ENCODE measurements at regions not wholly inside any gene's neighbourhood (a gene's known extent, or its start where the extent isn't known, plus 50 kb on each side); places are given as distances from the start of the nearest gene placed in this dataset.

DNA sequence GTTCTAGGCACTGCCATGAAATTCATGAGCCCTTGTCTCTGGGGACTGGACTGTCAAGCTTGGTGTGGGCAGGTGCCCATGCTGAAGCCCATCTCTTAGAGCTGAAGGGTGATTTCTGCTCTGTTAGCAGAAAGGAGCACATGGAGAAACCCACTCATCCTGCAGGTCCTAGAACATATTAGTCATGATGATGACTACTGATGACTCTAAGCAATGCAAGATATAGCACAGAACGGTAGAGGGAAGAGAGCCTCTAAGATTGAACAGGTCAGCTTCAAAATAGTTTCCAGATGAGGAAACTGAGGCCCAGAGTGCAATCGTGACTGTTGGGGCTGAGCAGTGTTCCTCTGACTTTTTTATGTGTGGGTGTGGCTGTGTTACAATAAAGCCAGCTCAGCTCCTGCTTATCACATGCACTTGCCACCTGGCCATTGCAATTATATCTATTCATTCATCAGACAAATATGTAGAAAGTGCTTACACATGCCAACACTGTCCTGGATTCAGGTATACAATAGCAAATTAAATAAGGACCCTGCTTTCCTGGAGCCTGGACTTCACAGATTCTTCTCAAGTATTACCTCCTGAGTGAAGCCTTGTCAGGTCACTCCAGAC lies 140.2 kb upstream of the BRINP1 start:
- WGBS, 2 donors, result 34 to 43% methylated on average over 2 of the region's 2 CpGs
- intact Hi-C loops (cut with DNase I), result no loop called here
- H3K36me3 ChIP-seq (replicated peaks in 1 of 2; ENCODE audit: insufficient read depth in 1 of 2, low read depth in 2 of 2), result no peaks in the 10 kb centered on the region
- no peak overlapping the region for H3K4me3 ChIP-seq
- no peak for TF ChIP-seq POLR2A (IDR thresholded peaks at IDR 0.05)
- TF ChIP-seq, protein P1, sequence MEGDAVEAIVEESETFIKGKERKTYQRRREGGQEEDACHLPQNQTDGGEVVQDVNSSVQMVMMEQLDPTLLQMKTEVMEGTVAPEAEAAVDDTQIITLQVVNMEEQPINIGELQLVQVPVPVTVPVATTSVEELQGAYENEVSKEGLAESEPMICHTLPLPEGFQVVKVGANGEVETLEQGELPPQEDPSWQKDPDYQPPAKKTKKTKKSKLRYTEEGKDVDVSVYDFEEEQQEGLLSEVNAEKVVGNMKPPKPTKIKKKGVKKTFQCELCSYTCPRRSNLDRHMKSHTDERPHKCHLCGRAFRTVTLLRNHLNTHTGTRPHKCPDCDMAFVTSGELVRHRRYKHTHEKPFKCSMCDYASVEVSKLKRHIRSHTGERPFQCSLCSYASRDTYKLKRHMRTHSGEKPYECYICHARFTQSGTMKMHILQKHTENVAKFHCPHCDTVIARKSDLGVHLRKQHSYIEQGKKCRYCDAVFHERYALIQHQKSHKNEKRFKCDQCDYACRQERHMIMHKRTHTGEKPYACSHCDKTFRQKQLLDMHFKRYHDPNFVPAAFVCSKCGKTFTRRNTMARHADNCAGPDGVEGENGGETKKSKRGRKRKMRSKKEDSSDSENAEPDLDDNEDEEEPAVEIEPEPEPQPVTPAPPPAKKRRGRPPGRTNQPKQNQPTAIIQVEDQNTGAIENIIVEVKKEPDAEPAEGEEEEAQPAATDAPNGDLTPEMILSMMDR (IDR thresholded peaks at IDR 0.05), result no peak
- no peaks in the 10 kb centered on the region for H3K9me3 ChIP-seq
- no peaks in the 10 kb centered on the region for H3K4me1 ChIP-seq
- no peak overlapping the region for H3K27ac ChIP-seq
- H3K27me3 ChIP-seq, result no peaks in the 10 kb centered on the region
- no peak for DNase-seq
- no peak for ATAC-seq

DNA sequence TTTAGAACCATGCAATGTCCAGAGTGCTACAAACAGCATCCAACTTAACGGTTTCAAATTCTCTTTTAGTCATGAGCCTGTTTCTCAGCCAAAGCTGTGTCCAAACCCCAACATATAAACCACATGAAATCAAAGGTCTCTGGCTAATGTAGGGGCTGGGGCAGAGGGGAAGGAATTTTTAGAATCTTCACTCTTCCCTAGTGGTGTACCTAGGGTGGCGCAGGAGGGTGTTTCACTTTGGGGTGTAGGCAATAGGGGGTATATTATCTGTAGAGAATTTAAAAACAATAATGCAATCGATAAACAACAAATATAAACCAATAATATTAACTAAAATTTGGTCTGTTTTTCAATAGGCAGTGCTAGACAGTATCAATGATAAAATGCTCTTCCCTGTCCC lies 132.1 kb upstream of the BRINP1 start:
- intact Hi-C loops (cut with DNase I), result no loop called here
- 60 to 74% methylated on average over 3 of the region's 3 CpGs for WGBS, 2 donors
- no peaks in the 10 kb centered on the region for H3K27me3 ChIP-seq
- H3K36me3 ChIP-seq (replicated peaks in 1 of 2; ENCODE audit: insufficient read depth in 1 of 2, low read depth in 2 of 2), result no peaks in the 10 kb centered on the region
- H3K4me3 ChIP-seq, result no peak overlapping the region
- DNase-seq, result no peak
- ATAC-seq, result no peak
- no peaks in the 10 kb centered on the region for H3K9me3 ChIP-seq
- H3K4me1 ChIP-seq, result no peaks in the 10 kb centered on the region
- H3K27ac ChIP-seq, result no peak overlapping the region
- TF ChIP-seq, protein P1 (IDR thresholded peaks at IDR 0.05), result no peak
- TF ChIP-seq POLR2A (IDR thresholded peaks at IDR 0.05), result no peak

DNA sequence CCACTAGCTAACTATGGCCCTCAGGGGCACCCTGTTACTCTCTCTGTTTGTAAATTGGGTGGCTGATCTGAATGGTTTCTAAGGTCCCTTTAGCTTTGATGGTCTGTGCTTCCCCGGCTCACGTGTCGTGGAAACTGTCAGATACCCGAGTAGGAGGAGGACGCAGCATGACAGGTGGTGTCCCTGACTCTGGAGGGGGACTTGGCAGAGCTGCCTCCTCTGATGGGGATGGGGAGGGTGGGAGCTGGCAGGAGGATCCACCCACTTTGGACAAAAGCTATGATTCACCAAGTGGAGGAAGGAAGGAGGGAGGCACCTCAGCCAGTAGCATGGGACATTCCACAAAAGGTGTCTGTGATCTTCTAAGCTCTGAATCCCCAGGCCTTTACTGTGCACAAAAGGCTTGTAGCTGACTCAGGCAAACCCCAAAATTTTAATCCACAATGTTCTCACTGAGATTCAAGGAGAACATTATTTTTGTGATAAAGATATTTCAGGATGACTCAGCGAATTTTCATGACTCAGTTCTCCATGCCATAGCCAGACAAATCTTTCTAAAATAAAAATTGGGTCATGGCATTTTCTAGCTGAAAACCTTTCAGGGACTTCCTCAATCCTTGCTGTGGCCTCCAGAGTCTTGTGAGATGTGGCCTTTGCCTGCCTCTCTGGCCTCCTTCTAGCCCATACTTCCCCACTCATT lies 131.0 kb upstream of the BRINP1 start:
- no peaks in the 10 kb centered on the region for H3K27me3 ChIP-seq
- no peak for ATAC-seq
- H3K27ac ChIP-seq, result no peak overlapping the region
- no peak overlapping the region for H3K4me3 ChIP-seq
- WGBS, 2 donors, result 39 to 72% methylated on average over 1 to 6 of the region's 6 CpGs
- no peak for TF ChIP-seq POLR2A (IDR thresholded peaks at IDR 0.05)
- TF ChIP-seq, protein P1 (IDR thresholded peaks at IDR 0.05), result no peak
- intact Hi-C loops (cut with DNase I), result no loop called here
- no peaks in the 10 kb centered on the region for H3K36me3 ChIP-seq (replicated peaks in 1 of 2; ENCODE audit: insufficient read depth in 1 of 2, low read depth in 2 of 2)
- DNase-seq, result no peak
- no peaks in the 10 kb centered on the region for H3K4me1 ChIP-seq
- no peaks in the 10 kb centered on the region for H3K9me3 ChIP-seq

DNA sequence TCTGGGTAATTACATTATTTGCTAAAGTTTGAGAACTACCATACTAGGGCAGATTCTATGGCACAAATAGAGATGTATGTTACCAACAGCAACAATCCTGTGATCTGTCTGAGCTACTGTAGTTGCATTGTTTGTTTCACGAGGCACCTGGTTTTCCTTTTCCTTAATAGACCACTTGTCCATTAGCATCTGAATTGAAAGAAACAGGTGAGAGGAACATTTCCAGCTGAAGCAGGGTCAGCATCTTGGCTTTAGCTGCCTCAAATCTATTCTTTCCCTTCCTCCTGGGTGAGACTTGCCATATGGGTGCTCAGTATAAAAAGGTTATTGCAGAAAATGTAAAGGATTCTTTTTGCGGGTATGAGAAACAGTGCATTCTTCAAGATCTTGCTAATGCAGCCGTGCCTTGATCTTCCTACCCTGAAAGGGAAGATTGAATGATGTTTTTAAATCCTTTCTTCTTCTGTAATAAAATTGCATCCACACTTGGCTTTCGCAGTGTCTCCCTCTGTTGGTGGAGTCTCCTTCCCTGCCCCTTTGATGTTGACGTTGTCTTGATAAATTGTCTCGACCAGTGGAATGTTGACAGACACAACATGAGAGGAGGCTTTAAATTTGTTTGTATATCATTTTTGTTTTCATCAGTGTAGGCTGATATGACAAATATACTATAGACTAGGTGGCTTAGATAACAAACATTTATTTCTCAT lies 118.0 kb upstream of the BRINP1 start:
- no peaks in the 10 kb centered on the region for H3K36me3 ChIP-seq (replicated peaks in 1 of 2; ENCODE audit: insufficient read depth in 1 of 2, low read depth in 2 of 2)
- no peak overlapping the region for H3K4me3 ChIP-seq
- TF ChIP-seq, protein P1 (IDR thresholded peaks at IDR 0.05), result no peak
- no peak for TF ChIP-seq POLR2A (IDR thresholded peaks at IDR 0.05)
- 40 to 41% methylated on average over 6 of the region's 6 CpGs for WGBS, 2 donors
- ATAC-seq (no peak), DNase-seq (no peak)
- H3K9me3 ChIP-seq, result no peaks in the 10 kb centered on the region
- intact Hi-C loops (cut with DNase I), result no loop called here
- H3K4me1 ChIP-seq, result no peaks in the 10 kb centered on the region
- H3K27me3 ChIP-seq, result no peaks in the 10 kb centered on the region
- no peak overlapping the region for H3K27ac ChIP-seq
